CD4-positive, alpha-beta T cell treated with Interleukin-12 subunit alpha and Interleukin-12 subunit beta, for 1 hour (primary cell): ENCODE measurements at regions not wholly inside any gene's neighbourhood (a gene's known extent, or its start where the extent isn't known, plus 50 kb on each side); places are given as distances from the start of the nearest gene placed in this dataset.
"Not testable (repeated sequence)": the region's sequence is repeated elsewhere in the genome, so short reads cannot be mapped to it uniquely, and the experiment has no call there.

Source experiments
- DNase-seq: peaks from one replicate; pipeline ENCODE4 v3.0.0-alpha.2; 2020

DNA sequence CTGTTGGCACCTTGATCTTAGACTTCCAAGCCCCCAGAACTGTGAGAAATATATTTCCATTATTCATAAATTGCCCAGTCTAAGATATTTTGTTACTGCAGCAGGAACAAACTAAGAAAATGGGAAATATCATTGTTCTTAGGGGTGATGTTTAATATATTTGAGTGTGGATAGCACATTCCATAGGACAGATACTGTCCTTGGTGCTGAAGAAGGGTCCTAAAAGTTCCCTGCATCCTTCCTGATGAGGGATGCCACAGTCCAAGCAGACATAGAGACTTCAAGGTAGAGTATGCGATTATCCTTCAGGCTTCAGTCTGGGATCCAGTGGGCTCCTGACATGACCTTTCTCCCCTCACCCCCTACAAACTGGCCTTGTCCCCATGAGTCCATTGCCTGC lies 689.0 kb downstream of the TDRD15 start:
- DNase-seq: no peak

DNA sequence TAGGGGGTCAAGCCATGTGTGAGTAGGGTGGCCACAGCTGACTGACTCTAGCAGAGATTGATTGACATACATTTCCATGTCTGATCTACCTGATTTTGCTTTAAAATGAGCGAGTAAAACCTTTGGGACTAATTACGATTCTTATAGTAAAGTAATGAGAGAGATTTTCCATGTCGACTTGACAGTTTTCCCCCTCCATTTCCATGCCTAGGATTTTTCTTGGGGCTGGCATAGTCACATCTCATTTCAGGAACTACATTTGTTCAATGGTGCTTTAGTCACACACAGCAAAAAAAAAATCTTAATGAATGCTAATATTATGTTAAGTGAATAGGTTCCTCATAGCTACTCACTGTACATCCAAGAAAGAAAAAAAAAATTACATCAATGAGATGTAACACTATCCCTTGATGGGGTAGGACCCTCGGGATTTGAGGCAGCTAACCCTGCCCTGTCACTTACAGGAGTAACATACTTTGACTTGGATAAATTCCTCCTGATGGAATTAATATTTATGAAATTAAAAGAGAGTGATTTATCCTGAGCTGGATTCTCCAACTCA lies 690.9 kb downstream of the TDRD15 start:
- no peak for DNase-seq

DNA sequence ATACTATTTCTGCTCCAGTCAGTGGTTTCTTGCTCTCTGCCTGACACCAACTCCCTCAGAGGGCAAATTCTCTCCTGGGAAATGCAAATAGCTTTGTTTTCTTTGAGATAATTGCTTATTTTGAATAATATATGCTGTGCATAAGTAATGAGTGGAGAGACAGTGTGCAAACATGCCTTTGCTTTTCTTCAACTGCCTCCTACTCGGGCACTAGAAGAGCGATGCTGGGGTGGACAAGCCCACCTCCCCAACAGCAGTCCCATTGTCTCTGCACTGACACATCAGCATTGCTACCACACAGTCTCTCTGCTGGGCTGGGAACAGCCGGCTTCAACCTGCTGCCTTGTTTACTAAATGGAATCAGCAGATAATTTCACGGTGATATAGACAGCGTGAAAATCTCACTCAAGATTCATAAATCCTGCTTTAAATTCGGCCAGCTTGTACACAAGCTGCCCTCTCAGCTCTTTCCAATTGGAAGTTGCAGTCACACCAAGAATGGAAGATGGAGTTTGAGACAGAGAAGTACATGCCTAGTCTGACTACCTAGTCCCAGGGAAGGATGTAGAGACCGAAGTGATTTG lies 694.5 kb downstream of the TDRD15 start:
- DNase-seq: no peak

DNA sequence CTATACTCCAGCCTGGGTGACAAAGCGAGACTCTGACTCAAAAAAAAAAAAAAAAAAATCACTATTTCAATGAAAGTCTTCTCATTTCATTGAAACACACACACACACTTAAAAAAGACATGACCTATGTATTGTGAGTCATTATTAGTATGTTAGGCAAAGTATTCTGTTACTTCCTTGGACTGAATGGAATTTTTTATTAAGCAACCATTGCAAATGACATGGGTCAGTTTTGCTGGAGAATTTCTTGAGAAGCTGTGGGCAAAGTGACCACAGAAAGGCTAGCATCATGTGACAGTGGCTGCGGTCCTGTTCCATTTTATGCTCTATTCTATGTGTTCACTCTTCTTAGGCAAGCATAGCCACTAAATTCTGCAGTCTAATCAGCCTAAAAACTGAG lies 695.7 kb downstream of the TDRD15 start:
- no peak for DNase-seq

DNA sequence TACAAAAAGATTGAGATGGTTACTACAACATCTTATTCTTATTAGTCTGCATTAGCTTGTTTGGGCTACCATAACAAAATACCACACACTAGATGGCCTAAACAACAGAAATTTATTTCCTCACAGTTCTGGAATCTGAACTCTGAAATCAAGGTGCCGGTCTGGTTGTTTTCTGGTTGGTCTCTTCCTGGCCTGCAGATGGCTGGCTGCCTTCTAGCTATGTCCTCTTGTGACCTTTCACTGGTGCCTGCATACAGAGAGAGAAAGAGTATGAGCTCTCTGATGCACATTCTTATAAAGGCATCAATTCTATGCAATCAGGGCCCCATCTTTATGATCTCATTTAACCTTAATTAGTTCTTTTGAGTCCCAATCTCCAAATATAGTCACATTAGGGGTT lies 696.5 kb downstream of the TDRD15 start:
- no peak for DNase-seq

DNA sequence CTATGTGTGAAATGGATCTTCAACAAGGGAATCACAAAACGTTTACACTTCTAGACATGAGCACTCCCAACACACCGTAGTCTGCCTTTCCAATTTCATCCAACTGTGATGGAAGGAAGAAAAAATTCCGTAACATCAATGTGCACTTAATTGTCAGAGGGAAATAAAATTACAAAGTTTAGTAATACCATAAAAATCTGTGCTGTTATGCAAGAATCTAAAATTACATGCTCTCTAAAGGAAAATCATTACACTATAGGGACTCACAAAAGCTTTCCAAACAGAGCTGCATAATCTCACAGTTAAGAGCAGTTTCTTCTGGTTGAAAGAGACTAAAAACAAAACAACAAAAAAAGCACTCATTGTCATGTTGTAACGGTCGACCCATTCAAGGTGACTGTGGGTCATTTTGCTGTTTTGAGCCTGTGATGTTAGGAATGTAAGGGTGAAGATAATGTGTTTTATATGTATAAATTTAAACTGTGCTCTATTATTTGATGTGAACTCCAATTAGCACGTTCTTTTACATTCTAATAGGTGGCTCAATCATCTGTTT lies 698.0 kb downstream of the TDRD15 start:
- DNase-seq: no peak

DNA sequence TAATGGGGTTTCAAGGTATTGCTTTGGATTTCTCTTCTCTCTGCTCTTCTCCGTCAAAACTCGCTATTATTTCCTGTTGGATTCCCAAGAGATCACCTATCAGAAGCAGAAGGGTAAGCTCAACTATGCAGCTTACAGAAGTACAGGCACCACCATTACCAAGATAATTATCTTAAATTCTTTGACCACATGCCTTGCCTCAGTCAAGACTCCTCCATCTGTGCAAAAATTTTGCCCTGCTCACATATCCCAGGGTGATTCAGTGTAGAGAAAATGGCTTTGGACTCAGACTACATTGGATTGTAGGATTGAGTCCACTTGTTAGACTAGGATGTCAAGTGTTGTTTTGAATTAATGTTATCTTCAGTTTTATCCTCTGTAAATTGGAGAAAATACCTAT lies 698.7 kb downstream of the TDRD15 start:
- DNase-seq: no peak

DNA sequence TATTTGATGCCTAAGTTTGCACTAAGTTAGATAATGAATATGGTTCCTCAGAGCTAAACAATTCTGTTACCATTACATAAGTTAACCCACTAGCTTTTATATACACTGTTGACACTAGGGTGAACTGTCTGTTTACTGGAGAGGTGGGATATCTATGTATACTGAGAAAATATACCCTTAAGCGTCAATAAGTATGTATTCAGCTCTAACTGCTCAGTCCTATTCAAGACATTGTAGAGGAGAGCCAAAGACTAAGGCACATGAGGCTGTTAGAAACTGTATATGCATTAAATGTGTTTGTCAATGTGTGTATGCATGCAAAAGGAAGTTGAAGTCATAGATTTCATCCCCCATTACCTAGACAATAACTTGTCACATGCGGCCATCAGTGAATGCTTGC lies 710.0 kb downstream of the TDRD15 start:
- DNase-seq: no peak

DNA sequence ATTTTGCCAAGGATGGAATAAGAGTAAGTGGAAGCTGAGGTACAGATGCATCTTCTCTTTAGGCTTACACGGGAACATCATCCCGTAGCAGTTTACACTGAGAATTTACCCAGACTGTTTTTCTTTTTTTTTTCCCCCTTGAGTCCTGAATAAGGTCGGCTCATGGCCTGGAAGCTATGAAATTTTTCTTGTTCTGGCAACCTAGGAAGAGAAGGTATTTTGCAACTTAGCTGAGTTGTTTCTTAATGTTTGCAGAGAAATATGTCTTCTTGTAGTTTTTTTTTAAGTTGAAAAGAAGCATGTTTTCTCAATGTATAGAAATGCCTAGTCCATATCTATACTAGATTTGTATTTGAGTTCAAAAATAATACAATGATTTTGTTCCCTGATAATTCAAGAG lies 712.5 kb downstream of the TDRD15 start:
- no peak for DNase-seq

DNA sequence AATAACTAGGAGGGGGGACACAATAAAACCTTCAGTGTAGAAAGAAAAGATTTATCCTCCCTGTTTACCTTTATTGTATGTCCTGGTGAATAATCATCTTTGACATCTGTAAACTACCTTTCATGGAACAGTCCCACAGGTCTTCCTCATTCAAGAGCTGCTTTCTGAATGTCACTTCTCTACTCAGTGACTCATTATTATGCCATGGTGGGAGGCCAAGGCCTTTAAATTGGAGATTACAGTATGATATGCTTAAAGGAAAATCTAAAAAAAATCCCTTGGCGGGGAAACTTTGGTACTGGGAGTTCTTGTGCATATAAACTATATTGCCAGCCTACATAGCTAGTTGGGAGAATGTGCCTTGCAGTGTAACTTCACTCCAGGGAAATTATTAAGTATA lies 713.0 kb downstream of the TDRD15 start:
- no peak for DNase-seq

DNA sequence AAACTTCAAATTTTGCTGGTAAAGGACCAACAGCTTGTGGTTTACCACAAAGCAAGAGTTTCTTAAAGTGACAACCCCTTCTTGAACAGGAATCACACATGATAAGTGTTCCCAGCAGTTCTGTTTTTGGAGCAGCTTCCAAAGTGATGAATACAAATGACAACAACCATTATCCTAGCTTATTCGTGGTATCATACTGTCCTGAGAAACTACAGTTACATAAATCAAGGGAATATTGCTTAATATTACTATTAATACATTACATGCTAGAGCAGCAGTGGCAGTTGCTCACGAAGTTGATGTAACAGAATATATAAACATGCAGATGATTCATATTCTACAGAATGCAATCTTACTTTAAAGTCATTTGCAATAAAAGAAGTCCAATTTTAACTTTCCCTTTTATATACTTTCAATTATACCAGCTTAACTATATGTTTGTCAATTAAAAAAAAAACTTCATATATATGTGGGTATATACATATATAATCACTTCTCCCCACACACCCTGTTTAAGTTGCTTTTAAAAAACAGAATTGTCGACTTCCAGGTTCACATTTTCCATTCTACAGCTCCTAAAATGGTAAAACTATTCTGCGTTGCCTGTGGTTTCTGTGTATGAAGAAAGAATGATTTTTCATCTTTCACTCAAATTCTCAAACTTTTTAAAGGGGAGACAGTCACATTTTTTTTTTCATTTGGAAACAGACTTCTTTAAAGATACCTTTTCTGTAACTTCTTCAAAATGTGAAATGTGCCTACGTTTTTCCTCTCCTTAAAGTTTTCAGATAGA lies 713.6 kb downstream of the TDRD15 start:
- no peak for DNase-seq

DNA sequence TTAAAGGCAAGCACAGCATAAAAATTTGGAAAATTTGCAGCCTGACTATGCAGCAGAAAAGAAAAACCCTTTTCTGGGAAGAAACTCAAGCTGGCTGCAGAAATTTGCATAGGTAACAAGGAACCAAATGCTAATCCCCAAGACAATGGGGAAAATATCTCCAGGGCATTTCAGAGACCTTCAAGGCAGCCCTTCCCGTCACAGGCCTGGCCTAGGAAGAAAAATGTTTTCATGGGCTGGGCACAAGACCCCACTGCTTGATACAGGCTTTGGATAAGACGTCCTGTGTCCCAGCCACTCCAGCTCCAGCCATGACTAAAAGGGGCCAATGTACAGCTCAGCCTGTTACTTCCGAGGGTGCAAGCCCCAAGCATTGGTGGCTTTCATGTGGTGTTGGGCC lies 717.6 kb downstream of the TDRD15 start:
- DNase-seq: no peak

DNA sequence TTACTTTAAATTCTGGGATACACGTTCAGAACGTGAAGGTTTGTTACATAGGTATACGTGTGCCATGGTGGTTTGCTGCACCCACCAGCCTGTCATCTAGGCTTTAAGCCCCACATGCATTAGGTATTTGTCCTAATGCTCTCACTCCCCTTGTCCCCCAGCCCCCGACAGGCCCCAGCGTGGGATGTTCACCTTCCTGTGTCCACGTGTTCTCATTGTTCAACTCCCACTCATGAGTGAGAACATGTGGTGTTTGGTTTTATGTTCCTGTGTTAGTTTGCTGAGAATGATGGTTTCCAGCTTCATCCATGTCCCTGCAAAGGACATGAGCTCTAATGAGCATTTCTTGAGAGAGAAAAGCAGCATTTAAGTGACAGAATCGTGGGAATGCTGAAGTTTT lies 726.6 kb downstream of the TDRD15 start:
- not testable (repeated sequence) for DNase-seq

DNA sequence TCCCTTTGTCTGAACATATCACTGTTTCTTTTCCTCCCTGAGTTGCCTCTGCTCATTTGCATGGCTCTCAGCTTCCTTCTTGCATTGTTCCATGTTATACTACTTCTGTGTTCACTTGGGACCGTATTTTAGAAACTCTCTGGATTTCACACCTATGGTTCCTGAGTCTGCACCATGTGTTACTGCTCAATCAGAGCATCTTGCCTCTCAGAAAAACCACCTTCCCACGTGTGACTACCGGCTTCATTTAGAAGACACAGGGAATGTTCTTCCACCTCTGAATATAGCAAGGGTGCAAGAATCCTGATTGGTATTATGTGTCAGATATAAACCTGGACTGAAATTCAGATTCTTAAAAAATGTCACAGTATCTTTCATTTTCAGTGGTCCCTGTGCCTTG lies 731.2 kb downstream of the TDRD15 start:
- no peak for DNase-seq

DNA sequence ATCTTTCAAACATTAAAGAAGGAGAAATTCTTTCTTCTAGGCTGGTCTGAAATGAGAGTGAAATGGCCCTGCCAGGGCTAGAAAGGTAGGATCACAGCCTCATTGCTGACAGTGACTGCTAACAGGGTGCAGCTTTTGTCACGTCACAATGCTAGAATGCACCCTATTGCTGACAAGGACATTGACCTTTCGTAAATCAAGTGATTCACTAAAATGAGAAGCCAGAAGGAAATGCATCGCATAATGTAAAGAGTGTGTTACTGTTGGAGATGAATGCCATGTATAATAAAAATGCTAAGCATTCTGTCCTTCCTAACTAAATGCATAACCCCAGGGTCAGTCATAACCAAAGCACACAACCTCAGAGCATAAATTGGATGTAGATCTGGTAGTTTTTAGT lies 732.9 kb downstream of the TDRD15 start:
- no peak for DNase-seq

DNA sequence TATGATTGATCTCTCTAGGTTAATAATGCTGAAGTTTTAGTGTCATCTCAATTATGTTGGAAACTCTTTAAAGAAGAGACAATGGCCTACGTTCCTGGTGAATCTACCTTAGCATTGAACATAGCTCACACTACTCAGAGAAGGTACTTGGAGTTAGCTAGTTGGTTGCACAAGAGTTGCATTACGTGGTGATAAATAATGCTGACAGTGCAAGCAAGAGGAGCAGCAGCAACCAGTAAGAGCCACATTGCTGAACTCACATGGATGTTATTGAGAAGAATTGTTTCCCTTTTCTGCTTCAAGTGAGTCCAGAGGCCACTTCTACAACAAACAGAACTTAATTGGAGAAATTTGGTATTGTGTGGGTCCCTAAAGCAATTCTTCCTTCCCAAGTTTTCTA lies 737.1 kb downstream of the TDRD15 start:
- DNase-seq: no peak

DNA sequence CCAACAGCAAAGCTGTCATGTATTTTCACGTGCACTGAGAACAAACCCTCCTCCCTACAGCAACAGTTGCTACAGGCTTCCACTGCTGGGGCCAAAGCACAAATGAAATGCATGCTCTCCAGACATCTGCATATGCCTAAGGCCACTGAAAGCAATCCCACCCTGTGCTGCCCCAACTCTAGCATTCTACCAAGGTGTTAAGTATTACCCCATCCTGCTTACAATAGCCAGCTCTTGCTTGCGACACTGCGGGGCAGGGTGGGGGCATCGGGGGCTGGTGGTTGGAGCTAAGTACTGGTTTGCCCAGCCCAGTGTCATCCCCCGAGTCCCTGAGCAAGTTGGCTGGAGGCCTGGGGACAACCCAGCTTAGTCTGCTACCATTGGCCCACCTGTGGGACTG lies 742.5 kb downstream of the TDRD15 start:
- no peak for DNase-seq

DNA sequence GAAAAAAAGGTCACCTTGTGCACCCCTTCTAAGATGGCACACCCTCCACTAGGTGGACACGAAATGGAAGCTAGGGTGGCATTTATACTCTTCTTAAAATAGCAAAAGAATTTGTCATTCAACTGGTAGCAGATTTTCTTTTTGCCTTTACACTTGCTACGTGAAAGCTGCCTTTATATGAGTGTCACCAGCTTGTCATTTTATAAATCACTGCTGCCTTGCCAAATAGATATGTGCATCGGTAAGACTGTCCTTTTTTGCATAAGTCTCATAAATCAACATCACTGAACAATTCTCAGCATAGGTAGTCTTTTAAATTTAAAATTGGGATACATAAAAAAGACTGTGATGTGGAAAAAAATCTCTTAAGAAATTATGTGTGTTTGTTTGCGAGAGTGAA lies 764.1 kb downstream of the TDRD15 start:
- DNase-seq: no peak

DNA sequence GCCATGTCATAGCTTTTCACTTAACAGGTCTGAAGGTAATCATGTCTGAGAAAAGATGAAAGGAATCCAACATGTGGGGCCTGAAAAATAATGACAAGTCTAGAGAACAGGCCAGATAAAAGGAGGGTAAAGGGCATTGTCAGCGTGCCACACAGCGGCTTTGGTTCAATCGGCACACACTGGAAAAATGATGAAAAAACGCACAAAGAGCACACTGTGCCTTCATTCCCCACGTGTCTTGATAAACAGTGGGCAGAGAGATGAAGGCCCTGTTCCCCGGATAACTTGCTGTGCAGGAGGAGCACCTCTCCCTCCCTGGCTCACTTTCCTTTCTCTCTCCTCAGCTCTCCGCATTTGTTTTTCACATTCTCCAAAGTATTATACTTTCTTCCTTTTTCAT lies 766.3 kb downstream of the TDRD15 start:
- no peak for DNase-seq

DNA sequence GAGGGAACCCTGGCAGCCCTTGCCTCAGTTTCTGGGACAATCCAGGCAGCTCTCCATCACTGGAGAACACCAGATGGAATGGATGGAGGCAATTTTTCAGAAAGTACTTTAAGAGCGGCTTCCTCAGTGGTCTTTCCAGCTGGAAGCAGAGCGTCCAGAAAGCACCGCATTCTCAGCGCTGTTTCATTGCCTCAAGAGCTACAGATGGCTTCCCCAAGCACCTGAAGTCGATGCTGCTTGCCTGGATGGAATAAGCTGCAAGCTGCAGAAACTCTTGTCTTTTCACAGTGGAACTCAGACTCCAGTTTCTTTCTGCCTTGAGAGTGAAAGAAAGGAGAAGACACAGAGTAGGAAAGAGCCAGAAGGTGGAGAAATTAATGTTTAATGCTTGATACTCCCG lies 766.9 kb downstream of the TDRD15 start:
- DNase-seq: no peak

DNA sequence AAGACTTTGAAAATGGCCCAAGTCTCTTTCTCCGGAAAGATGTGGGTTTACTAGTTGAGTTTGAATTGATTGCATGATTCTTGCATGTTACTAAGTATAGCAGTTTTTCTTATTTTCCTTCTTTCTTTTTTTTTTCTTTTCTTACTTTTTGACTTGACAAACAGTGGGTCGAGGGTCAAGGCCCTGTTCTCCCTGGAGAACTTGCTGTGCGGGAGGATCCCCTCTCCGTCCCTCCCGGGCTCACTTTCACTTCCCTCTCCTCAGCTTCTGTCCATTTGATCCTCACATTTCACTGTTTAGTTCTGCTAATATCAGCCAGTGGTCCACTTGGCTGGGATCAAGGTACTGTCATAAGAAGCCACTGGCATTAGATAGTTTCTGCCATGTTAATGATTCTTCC lies 767.4 kb downstream of the TDRD15 start:
- DNase-seq: no peak

DNA sequence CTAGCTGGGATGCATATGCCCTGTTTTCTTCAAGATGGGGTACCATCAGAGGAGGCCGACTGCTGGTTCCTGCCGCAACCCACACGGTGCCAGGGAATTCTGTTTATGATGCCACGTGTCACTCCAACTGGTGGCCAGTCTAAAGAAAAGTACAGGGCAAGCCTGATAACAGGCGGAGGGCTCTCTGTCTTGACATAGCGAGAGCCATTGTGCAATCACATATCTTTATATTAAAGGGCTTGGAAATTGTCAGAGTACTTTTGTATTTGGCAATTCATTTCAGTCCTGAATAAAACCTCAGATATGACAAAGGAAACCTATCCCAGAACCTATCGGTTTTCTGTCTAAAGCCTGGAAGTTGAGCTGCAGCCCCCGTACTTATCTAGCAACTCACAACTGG lies 768.4 kb downstream of the TDRD15 start:
- DNase-seq: no peak

DNA sequence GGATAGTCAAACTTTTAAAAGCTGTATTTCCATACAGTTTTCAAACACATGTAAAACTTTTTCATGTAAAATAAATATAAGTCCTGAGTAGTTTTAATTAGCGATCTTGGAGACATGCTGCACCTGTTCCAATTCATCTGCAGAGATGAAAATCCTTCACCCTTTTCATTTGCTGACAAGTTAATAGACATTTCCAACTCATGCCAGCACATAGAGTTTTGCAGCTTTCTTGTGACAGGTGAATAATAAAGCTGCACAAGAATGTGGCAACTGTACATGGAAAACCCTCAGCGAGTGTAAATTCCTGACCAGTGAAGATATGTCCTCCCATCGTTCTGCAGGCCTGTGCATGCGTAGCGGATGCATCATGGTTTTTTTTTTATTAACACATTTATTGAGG lies 771.4 kb downstream of the TDRD15 start:
- DNase-seq: no peak

DNA sequence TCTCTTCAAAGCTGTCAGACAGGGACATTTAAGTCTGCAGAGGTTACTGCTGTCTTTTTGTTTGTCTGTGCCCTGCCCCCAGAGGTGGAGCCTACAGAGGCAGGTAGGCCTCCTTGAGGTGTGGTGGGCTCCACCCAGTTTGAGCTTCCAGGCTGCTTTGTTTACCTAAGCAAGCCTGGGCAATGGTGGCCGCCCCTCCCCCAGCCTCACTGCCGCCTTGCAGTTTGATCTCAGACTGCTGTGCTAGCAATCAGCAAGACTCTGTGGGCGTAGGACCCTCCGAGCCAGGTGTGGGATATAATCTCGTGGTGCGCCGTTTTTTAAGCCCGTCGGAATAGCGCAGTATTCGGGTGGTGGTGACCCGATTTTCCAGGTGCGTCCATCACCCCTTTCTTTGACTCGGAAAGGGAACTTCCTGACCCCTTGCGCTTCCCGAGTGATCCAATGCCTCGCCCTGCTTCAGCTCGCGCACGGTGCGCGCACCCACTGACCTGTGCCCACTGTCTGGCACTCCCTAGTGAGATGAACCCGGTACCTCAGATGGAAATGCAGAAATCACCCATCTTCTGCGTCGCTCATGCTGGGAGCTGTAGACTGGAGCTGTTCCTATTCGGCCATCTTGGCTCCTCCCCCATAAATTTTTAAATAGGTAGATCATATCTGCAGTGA lies 785.1 kb downstream of the TDRD15 start:
- DNase-seq: not testable (repeated sequence)
